Tibial nerve (tissue), 4 donors: ENCODE measurements at regions not wholly inside any gene's neighbourhood (a gene's known extent, or its start where the extent isn't known, plus 50 kb on each side); places are given as distances from the start of the nearest gene placed in this dataset.

Experiments
- DNase-seq, 2 donors: peaks; one replicate each; pipeline ENCODE4 v3.0.0-alpha.2; 2019; ENCODE audit warnings: low spot score in 2 of 2
- H3K27ac ChIP-seq, 4 donors: fragments of 200-600 bp; sonication (generic) in 3 of 4; one replicate each; pipeline ENCODE4 v1.5.1; 2017 to 2019; ENCODE audit warnings: mild to moderate bottlenecking in 1 of 4
- H3K27me3 ChIP-seq, 2 donors: fragments of 200-600 bp; sonication (generic) in 1 of 2; one replicate each; pipeline versions ENCODE4 v1.5.1 to v1.6.0; 2017 to 2019
- H3K36me3 ChIP-seq, 3 donors: fragments of 200-600 bp; sonication (generic); one replicate each; pipeline ENCODE4 v1.5.1; 2018 to 2019
- H3K4me1 ChIP-seq, 4 donors: fragments of 200-600 bp; sonication (generic) in 3 of 4; one replicate each; pipeline ENCODE4 v1.5.1; 2017 to 2019
- H3K4me3 ChIP-seq, 4 donors: fragments of 200-600 bp; sonication (generic) in 3 of 4; one replicate each; pipeline ENCODE4 v1.5.1; 2017 to 2019; ENCODE audit warnings: mild to moderate bottlenecking in 1 of 4, moderate library complexity in 1 of 4
- H3K9me3 ChIP-seq, 4 donors: fragments of 200-600 bp; sonication (generic) in 3 of 4; one replicate each; pipeline ENCODE4 v1.5.1; 2017 to 2019
- CTCF ChIP-seq, 5 experiments: fragments of 200-600 bp in 3 of 5; fragments of 450-650 bp in 2 of 5; sonication (generic) in 3 of 5; IDR thresholded peaks; one replicate each; pipeline ENCODE4 v1.5.1; 2016 to 2019; ENCODE audit warnings: antibody characterized with exemption in 5 of 5, mild to moderate bottlenecking in 3 of 5, moderate library complexity in 2 of 5
- EP300 ChIP-seq, 2 donors: sonication (generic); formaldehyde crosslinking; IDR thresholded peaks; one replicate each; pipeline ENCODE4 v1.6.1; 2017; ENCODE audit warnings: antibody characterized with exemption in 2 of 2, mild to moderate bottlenecking in 1 of 2
- POLR2A ChIP-seq, 2 donors: fragments of 450-650 bp; IDR thresholded peaks; one replicate each; pipeline ENCODE4 v1.6.1; 2017; ENCODE audit warnings: antibody characterized with exemption in 2 of 2, mild to moderate bottlenecking in 2 of 2, moderate library complexity in 2 of 2
- WGBS, 2 donors: methylation state at CpG; one replicate each; pipeline ENCODE4 v1.1.5; 2018; 5-methylcytosine and 5-hydroxymethylcytosine counted together

GRCh38 chr5:124283031-124283430 lies 463.4 kb downstream of the ZNF608 start:
- no peak overlapping the region for H3K4me3 ChIP-seq
- WGBS, 2 donors: 31 to 42% methylated on average over 2 of the region's 2 CpGs
- TF ChIP-seq POLR2A (IDR thresholded peaks at IDR 0.05): no peak
- TF ChIP-seq EP300 (IDR thresholded peaks at IDR 0.05): no peak
- no peak for TF ChIP-seq CTCF (IDR thresholded peaks at IDR 0.05)
- no peaks in the 10 kb centered on the region for H3K9me3 ChIP-seq
- no peak for DNase-seq
- H3K27ac ChIP-seq: no peak overlapping the region
- H3K4me1 ChIP-seq: no peaks in the 10 kb centered on the region
- H3K36me3 ChIP-seq: no peaks in the 10 kb centered on the region
- no peaks in the 10 kb centered on the region for H3K27me3 ChIP-seq

- Histone ChIP-seq H3K4me3 (no peak overlapping the region), H3K9me3 (no peaks in the 10 kb centered on the region), H3K36me3 (no peaks in the 10 kb centered on the region), H3K27ac (no peak overlapping the region), H3K27me3 (no peaks in the 10 kb centered on the region), H3K4me1 (no peaks in the 10 kb centered on the region)
- DNase-seq: no peak
- TF ChIP-seq POLR2A (IDR thresholded peaks at IDR 0.05): no peak
- 86 to 89% methylated on average over 4 of the region's 4 CpGs for WGBS, 2 donors
Measured at GRCh38 chr5:124280079-124280478, 466.4 kb downstream of the ZNF608 start.

- no peak for TF ChIP-seq EP300 (IDR thresholded peaks at IDR 0.05)
- no peak for TF ChIP-seq POLR2A (IDR thresholded peaks at IDR 0.05)
- no peak for TF ChIP-seq CTCF (IDR thresholded peaks at IDR 0.05)
- DNase-seq: no peak
- no peaks in the 10 kb centered on the region for H3K4me1 ChIP-seq
- no peak overlapping the region for H3K4me3 ChIP-seq
- no peaks in the 10 kb centered on the region for H3K9me3 ChIP-seq
- 82 to 85% methylated on average over 3 of the region's 3 CpGs for WGBS, 2 donors
- H3K27me3 ChIP-seq: no peaks in the 10 kb centered on the region
- no peak overlapping the region for H3K27ac ChIP-seq
- H3K36me3 ChIP-seq: no peaks in the 10 kb centered on the region
Measured at GRCh38 chr5:124279146-124279876, 467.1 kb downstream of the ZNF608 start.

- no peaks in the 10 kb centered on the region for H3K36me3 ChIP-seq
- H3K4me1 ChIP-seq: no peaks in the 10 kb centered on the region
- no peak for TF ChIP-seq POLR2A (IDR thresholded peaks at IDR 0.05)
- TF ChIP-seq EP300 (IDR thresholded peaks at IDR 0.05): no peak
- no peak for TF ChIP-seq CTCF (IDR thresholded peaks at IDR 0.05)
- no peaks in the 10 kb centered on the region for H3K9me3 ChIP-seq
- H3K4me3 ChIP-seq: no peak overlapping the region
- no peaks in the 10 kb centered on the region for H3K27me3 ChIP-seq
- no peak for DNase-seq
- WGBS, 2 donors: 60 to 70% methylated on average over 3 of the region's 3 CpGs
- H3K27ac ChIP-seq: no peak overlapping the region
Measured at GRCh38 chr5:124278636-124279035, 467.8 kb downstream of the ZNF608 start.

- no peaks in the 10 kb centered on the region for H3K27me3 ChIP-seq
- no peak overlapping the region for H3K4me3 ChIP-seq
- 68 to 75% methylated on average over 7 of the region's 7 CpGs for WGBS, 2 donors
- no peaks in the 10 kb centered on the region for H3K36me3 ChIP-seq
- DNase-seq: no peak
- no peaks in the 10 kb centered on the region for H3K9me3 ChIP-seq
- TF ChIP-seq CTCF (IDR thresholded peaks at IDR 0.05) (no peak), POLR2A (IDR thresholded peaks at IDR 0.05) (no peak), EP300 (IDR thresholded peaks at IDR 0.05) (no peak)
- no peaks in the 10 kb centered on the region for H3K4me1 ChIP-seq
- H3K27ac ChIP-seq: no peak overlapping the region
Measured at GRCh38 chr5:124277767-124278545, 468.5 kb downstream of the ZNF608 start.
